ENCODE measurements at regions not wholly inside any gene's neighbourhood (a gene's known extent, or its start where the extent isn't known, plus 50 kb on each side); places are given as distances from the start of the nearest gene placed in this dataset.
"Not testable (repeated sequence)": the region's sequence is repeated elsewhere in the genome, so short reads cannot be mapped to it uniquely, and the experiment has no call there.

DNA sequence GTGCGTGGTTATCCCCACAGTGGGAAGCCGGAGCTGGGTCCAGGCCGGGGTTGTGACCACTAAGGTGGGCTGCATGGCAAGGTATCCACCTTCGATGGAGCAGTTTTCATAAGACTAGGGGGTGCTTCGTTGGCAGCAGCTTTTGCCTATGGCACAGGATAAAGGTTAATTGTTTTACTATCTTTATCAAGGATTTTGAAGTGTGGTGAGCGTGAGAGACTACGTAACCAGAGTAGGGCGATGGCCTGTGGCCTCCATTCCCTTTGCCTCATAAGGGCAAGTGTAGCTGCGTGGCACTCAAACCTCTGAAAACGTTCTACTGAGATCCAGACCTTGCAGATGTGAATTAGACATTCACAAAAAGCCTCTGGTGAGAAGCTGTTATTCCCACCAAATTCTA lies 206.6 kb downstream of the ACKR3 start:
- H3K4me3 Mint-ChIP-seq, result no peak overlapping the region
- intact Hi-C loops (cut with DNase I, micrococcal nuclease), result no loop called here
- no peaks in the 10 kb centered on the region for H3K36me3 Mint-ChIP-seq (ENCODE audit: low read depth)
- DNase-seq, result no peak
- peaks cover 5% of the 10 kb centered on the region for H3K27me3 Mint-ChIP-seq
- no peak for ATAC-seq
- no peaks in the 10 kb centered on the region for H3K4me1 Mint-ChIP-seq
- H3K9me3 Mint-ChIP-seq (ENCODE audit: low read depth), result no peaks in the 10 kb centered on the region
- CTCF ChIA-PET, result no interaction called here
- POLR2A ChIA-PET, result no interaction called here
- no peak overlapping the region for H3K27ac Mint-ChIP-seq

DNA sequence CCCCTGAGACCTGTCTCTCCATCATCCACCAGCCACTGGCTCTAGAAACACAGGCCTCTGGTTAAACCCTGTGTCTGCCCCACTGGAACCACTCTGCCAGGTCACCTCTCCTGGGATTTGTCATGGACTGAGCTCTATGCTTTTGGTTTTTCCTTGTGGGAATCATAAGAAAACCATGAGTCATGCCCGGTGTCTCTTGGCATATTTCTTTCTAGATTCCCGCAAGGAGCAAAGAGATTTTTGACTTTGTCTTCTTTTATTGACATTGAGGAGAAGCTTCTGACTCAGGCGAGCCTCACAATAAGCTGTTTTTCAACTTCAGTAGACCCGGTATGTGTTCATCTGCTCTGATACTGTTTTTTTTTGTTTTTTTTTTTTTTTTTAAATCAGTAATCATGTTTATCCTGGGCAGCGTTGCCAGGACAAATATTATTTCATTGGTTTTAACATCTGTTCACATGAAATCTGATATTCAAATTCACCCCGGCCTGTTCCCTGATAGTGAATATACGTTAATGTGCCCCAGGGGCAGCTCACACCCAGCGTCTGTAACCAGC lies 207.1 kb downstream of the ACKR3 start:
- Mint-ChIP-seq H3K4me1 (no peaks in the 10 kb centered on the region), H3K27ac (no peak overlapping the region)
- CTCF ChIA-PET, result no interaction called here

DNA sequence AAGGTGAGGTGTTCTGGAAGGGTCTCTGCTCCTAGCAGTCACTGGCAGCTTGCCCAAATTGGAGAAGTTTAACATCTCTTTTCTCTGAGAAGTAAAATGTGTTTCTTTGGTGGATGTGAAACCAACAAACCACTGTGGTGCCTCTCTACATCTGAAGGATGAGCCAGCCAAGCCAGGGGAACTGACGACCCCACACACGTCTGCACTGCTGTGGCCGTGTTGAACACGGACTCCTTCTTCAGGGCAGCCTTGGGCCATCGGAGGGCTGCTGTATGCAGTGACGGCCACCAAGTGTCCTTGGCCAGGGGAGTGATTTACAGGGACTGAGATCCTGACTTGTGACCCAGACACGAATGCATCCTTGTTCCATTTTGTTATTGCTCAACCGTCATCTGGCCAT lies 207.8 kb downstream of the ACKR3 start:
- Mint-ChIP-seq H3K9me3 (ENCODE audit: low read depth) (no peaks in the 10 kb centered on the region), H3K27me3 (peaks cover 13% of the 10 kb centered on the region), H3K4me1 (no peaks in the 10 kb centered on the region), H3K36me3 (ENCODE audit: low read depth) (no peaks in the 10 kb centered on the region), H3K4me3 (no peak overlapping the region), H3K27ac (no peak overlapping the region)
- CTCF ChIA-PET, result no interaction called here
- DNase-seq (no peak), ATAC-seq (no peak)
- POLR2A ChIA-PET, result no interaction called here
- intact Hi-C loops (cut with DNase I, micrococcal nuclease), result no loop called here

More for the DNA sequence above, 207.1 kb downstream of the ACKR3 start:
- Mint-ChIP-seq H3K9me3 (ENCODE audit: low read depth) (no peaks in the 10 kb centered on the region), H3K27me3 (peaks cover 7% of the 10 kb centered on the region), H3K36me3 (ENCODE audit: low read depth) (no peaks in the 10 kb centered on the region), H3K4me3 (no peak overlapping the region)
- POLR2A ChIA-PET, result no interaction called here
- DNase-seq, result no peak
- intact Hi-C loops (cut with DNase I, micrococcal nuclease), result no loop called here
- ATAC-seq, result no peak

DNA sequence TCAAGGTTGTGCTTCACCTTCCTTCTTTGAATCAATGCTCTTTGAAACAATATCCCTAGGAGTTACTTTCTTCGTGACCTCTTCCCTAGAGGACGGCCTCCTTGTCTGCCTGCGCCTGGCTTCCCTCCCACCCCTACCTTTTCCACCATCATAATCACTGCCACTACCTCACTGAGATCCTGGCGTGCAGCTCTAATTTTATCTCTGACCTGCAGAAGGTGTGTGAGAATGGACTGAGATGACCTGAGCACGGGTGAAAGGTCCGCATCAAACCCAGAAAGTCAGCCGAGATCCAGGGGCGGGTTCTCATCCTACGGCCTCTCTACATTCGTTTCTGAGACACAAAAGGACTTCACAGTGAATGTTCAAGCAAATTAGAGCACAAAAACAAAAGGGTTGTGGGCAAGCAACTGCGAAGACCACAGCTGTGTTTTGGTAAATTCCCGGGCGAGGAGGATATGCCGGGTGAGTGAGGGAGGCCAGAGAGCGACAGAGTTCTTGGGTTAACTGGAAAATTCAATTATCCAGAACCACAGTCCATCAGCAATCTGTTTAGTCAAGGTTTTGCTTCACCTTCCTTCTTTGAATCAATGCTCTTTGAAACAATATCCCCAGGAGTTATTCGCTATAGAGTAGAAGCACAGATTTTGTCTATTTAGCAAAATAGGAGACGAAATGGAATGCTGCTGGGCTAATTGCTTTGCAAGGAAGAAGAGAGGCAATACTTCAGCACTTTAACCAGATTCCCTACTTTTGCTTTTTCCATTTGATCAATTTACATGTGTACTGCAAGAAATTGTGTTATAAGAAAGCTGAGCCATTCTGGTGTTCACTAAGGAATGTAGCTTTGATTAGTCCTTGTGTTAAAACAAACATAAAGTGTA lies 212.6 kb downstream of the ACKR3 start:
- CTCF ChIA-PET, result no interaction called here
- H3K36me3 Mint-ChIP-seq (ENCODE audit: low read depth), result no peaks in the 10 kb centered on the region

GRCh38 chr2:236782938-236783337 lies 213.3 kb downstream of the ACKR3 start:
- intact Hi-C loops (cut with DNase I, micrococcal nuclease), result no loop called here
- peaks cover 24% of the 10 kb centered on the region for H3K27me3 Mint-ChIP-seq
- DNase-seq (peak; percentile 9), ATAC-seq (no peak)
- no peaks in the 10 kb centered on the region for H3K4me1 Mint-ChIP-seq
- no peaks in the 10 kb centered on the region for H3K9me3 Mint-ChIP-seq (ENCODE audit: low read depth)
- no peak overlapping the region for H3K4me3 Mint-ChIP-seq
- ChIA-PET POLR2A (no interaction called here), CTCF (no interaction called here)
- no peaks in the 10 kb centered on the region for H3K36me3 Mint-ChIP-seq (ENCODE audit: low read depth)
- H3K27ac Mint-ChIP-seq, result no peak overlapping the region

More for the DNA sequence above, 212.6 kb downstream of the ACKR3 start:
- intact Hi-C loops (cut with DNase I, micrococcal nuclease), result no loop called here
- Mint-ChIP-seq H3K27ac (no peak overlapping the region), H3K4me3 (no peak overlapping the region), H3K4me1 (no peaks in the 10 kb centered on the region), H3K9me3 (ENCODE audit: low read depth) (no peaks in the 10 kb centered on the region), H3K27me3 (peaks cover 27% of the 10 kb centered on the region)
- POLR2A ChIA-PET, result no interaction called here
- ATAC-seq, result no peak
- DNase-seq, result no peak

DNA sequence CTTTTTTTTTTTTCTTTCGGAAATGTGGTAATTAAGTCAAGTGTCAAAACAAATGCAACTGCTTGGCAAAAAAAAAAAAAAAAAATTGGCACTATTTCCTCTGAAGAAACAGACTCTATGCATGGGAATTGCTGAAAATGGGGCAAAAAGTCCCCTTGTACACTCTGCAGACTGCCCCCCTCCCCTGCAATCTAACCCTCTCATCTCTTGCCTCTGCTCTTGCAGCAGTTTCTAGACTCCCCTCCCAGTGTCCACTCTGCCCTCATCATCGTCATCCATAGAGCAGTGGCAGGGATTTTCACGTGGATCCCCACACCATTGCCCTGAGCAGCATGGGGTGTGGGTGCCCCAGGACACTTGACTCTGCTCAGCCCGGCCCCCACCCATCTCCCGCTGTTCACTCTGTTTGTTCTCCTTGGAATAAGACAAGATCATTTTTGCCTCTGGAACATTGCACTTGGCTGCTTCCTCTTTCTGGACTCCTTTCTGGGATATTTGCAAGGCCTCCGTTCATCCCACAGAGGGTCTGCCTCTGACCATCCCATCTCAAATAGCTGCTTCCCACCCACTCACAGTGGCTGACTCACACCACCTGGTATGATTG lies 213.9 kb downstream of the ACKR3 start:
- DNase-seq (no peak), ATAC-seq (no peak)
- CTCF ChIA-PET, result no interaction called here
- H3K4me3 Mint-ChIP-seq, result no peak overlapping the region
- intact Hi-C loops (cut with DNase I, micrococcal nuclease), result no loop called here
- no peaks in the 10 kb centered on the region for H3K4me1 Mint-ChIP-seq
- no peak overlapping the region for H3K27ac Mint-ChIP-seq
- POLR2A ChIA-PET, result no interaction called here
- peaks cover 24% of the 10 kb centered on the region for H3K27me3 Mint-ChIP-seq
- H3K36me3 Mint-ChIP-seq (ENCODE audit: low read depth), result no peaks in the 10 kb centered on the region
- no peaks in the 10 kb centered on the region for H3K9me3 Mint-ChIP-seq (ENCODE audit: low read depth)

GRCh38 chr2:236785611-236786057 lies 216.0 kb downstream of the ACKR3 start:
- Mint-ChIP-seq H3K4me3 (no peak overlapping the region), H3K4me1 (no peaks in the 10 kb centered on the region), H3K27me3 (peaks cover 25% of the 10 kb centered on the region), H3K27ac (no peak overlapping the region), H3K36me3 (ENCODE audit: low read depth) (no peaks in the 10 kb centered on the region), H3K9me3 (ENCODE audit: low read depth) (no peaks in the 10 kb centered on the region)
- ChIA-PET CTCF (no interaction called here), POLR2A (no interaction called here)
- DNase-seq (no peak), ATAC-seq (no peak)
- intact Hi-C loops (cut with DNase I, micrococcal nuclease), result no loop called here

- DNase-seq, result no peak
- no peak for ATAC-seq
- Mint-ChIP-seq H3K4me3 (no peak overlapping the region), H3K9me3 (ENCODE audit: low read depth) (no peaks in the 10 kb centered on the region), H3K36me3 (ENCODE audit: low read depth) (no peaks in the 10 kb centered on the region), H3K27ac (no peak overlapping the region), H3K27me3 (peaks cover 25% of the 10 kb centered on the region), H3K4me1 (no peaks in the 10 kb centered on the region)
- intact Hi-C loops (cut with DNase I, micrococcal nuclease), result no loop called here
- POLR2A ChIA-PET, result no interaction called here
- CTCF ChIA-PET, result interaction anchor here (0.7 kb wide), 1 partner anchor 43 kb away, joined by 3 read pairs; no protein-coding TSS in a partner anchor
These were observed 217.1 kb downstream of the ACKR3 start for GRCh38 chr2:236786751-236787150.

GRCh38 chr2:236787376-236787775 lies 217.8 kb downstream of the ACKR3 start:
- H3K36me3 Mint-ChIP-seq (ENCODE audit: low read depth); intact Hi-C loops (cut with DNase I, micrococcal nuclease): not testable (repeated sequence)

DNA sequence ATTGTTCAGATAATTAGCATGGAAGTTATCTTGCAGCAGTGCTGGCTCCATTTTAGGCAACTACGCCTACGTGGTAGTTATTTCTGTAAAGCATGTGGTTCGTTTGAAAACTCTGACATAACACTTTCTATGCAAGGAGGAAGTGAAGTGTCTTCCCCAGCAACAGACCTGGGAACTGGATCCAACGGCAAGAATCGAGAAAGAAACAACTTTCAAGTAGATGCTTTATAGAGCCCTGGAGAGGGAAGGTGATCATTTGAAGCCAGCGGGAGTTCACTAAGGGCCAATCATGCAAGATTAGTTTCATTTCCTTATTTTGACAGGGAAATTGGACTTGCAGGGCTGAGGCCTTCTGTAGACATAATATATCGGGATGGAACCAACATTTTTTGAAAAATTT lies 218.3 kb downstream of the ACKR3 start:
- intact Hi-C loops (cut with DNase I, micrococcal nuclease), result no loop called here
- no peaks in the 10 kb centered on the region for H3K9me3 Mint-ChIP-seq (ENCODE audit: low read depth)
- DNase-seq (no peak), ATAC-seq (no peak)
- no peak overlapping the region for H3K27ac Mint-ChIP-seq
- ChIA-PET POLR2A (no interaction called here), CTCF (interaction anchor here (0.7 kb wide), 1 partner anchor 244 kb away, joined by 3 read pairs; no protein-coding TSS in a partner anchor)
- H3K36me3 Mint-ChIP-seq (ENCODE audit: low read depth), result no peaks in the 10 kb centered on the region
- peaks cover 20% of the 10 kb centered on the region for H3K27me3 Mint-ChIP-seq
- no peak overlapping the region for H3K4me3 Mint-ChIP-seq
- no peaks in the 10 kb centered on the region for H3K4me1 Mint-ChIP-seq

More at GRCh38 chr2:236787376-236787775, 217.8 kb downstream of the ACKR3 start:
- POLR2A ChIA-PET; H3K9me3 Mint-ChIP-seq (ENCODE audit: low read depth); H3K27ac Mint-ChIP-seq; CTCF ChIA-PET; H3K4me1 Mint-ChIP-seq; DNase-seq; H3K4me3 Mint-ChIP-seq; ATAC-seq: not testable (repeated sequence)
- H3K27me3 Mint-ChIP-seq, result peaks cover 20% of the 10 kb centered on the region

DNA sequence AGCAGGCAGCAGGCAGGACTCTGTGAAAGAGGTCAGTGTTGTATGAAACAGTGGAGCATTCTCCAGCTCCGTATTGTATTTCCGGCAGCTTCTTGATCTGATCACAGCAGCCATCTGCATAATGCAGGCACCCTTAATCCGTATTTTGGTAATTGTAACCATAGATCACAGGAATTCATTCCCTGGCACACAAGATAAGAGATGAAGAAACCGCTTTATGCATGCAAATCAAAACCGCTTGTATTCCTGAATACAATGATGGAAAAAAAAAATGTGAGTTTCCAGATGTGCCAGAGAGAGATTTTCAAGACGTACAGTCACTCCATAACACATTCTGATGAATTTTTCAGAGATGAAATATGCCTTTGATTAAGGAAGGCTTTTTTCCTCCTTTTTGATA lies 221.3 kb downstream of the ACKR3 start:
- POLR2A ChIA-PET, result no interaction called here
- Mint-ChIP-seq H3K4me3 (no peak overlapping the region), H3K27me3 (peaks cover 9% of the 10 kb centered on the region), H3K9me3 (ENCODE audit: low read depth) (no peaks in the 10 kb centered on the region), H3K27ac (no peak overlapping the region), H3K36me3 (ENCODE audit: low read depth) (no peaks in the 10 kb centered on the region), H3K4me1 (no peaks in the 10 kb centered on the region)
- DNase-seq (no peak), ATAC-seq (no peak)
- intact Hi-C loops (cut with DNase I, micrococcal nuclease), result no loop called here
- CTCF ChIA-PET, result no interaction called here

Data from activated CD4-positive, alpha-beta T cell treated with anti-CD3 and anti-CD28 coated beads for 36 hours (primary cell).